HepG2 (cell line): ENCODE measurements at regions not wholly inside any gene's neighbourhood (a gene's known extent, or its start where the extent isn't known, plus 50 kb on each side); places are given as distances from the start of the nearest gene placed in this dataset.

Source experiments
- ATAC-seq: fragments of 200-7000 bp; cut with Tn5 transposase; 3 replicates; pipeline ENCODE4 v1.9.1; 2020; ENCODE audit warnings: mild to moderate bottlenecking, moderate library complexity
- BruUV-seq: library from RNA; stranded (reverse); fragments of 400-500 nt; replicated peaks from 2 replicates; lab custom pipeline; 2021; lab: Mats Ljungman, UMichigan
- CTCF ChIA-PET: fragments of 300-600 bp; formaldehyde crosslinking; extraction: SDS; loops from one replicate; lab custom pipeline; 2021; ENCODE audit warnings: low total read pairs, inconsistent platforms, low intra/inter-chr PET ratio; lab: Yijun Ruan, JAX
- POLR2A ChIA-PET: fragments of 350-600 bp; sonication (Branson Sonifier 250); formaldehyde crosslinking; loops from one replicate; lab custom pipeline; 2020; ENCODE audit warnings: antibody characterized with exemption, inconsistent platforms; lab: Yijun Ruan, JAX
- DNase-seq: peaks from one replicate; pipeline ENCODE4 v3.0.0-alpha.2; 2015; ENCODE audit warnings: low spot score
- FAIRE-seq: peaks from 3 replicates; lab custom pipeline; 2011; peaks lifted over from hg19 to GRCh38; lab: Jason Lieb, UNC
- H2AFZ ChIP-seq: one replicate; pipeline ENCODE4 v1.6.1; 2011; ENCODE audit warnings: low read length, inconsistent platforms
- H3K27ac ChIP-seq: fragments of 300-600 bp; 3 replicates; pipeline ENCODE4 v1.8.0; 2011; ENCODE audit warnings: mixed run types, mild to moderate bottlenecking, mixed read lengths, low read length, inconsistent platforms; ENCODE audit not compliant: insufficient read depth; ENCODE audit errors: extremely low read length
- H3K27me3 ChIP-seq, 2 experiments: fragments of 200-600 bp in 1 of 2; 2 replicates in 1 of 2; 3 replicates in 1 of 2; pipeline versions ENCODE4 v1.6.0 to v1.8.0; 2011; ENCODE audit warnings: low read length in 2 of 2, mild to moderate bottlenecking in 2 of 2, moderate library complexity in 2 of 2, inconsistent platforms in 1 of 2; ENCODE audit not compliant: insufficient read depth in 2 of 2, control insufficient read depth in 1 of 2
- H3K36me3 ChIP-seq, 2 experiments: fragments of 200-600 bp in 1 of 2; replicated peaks in 1 of 2; 2 replicates in 1 of 2; 3 replicates in 1 of 2; pipeline versions ENCODE4 v1.5.1 to v1.8.0; 2011; ENCODE audit warnings: low read length in 2 of 2, inconsistent platforms in 1 of 2; ENCODE audit not compliant: insufficient read depth in 2 of 2, control insufficient read depth in 1 of 2
- H3K4me1 ChIP-seq: 2 replicates; pipeline ENCODE4 v1.5.1; 2012; ENCODE audit warnings: low read length, inconsistent platforms; ENCODE audit not compliant: insufficient read depth
- H3K4me2 ChIP-seq: 2 replicates; pipeline ENCODE4 v1.6.0; 2011; ENCODE audit warnings: low read depth, low read length, inconsistent platforms
- H3K4me3 ChIP-seq, 3 experiments: fragments of 200-600 bp in 1 of 3; sonication (generic), shearing (Covaris generic) in 1 of 3; replicated peaks in 1 of 3; 2 replicates each; pipeline ENCODE4 v1.5.1; 2011 to 2016; ENCODE audit warnings: low read length in 3 of 3, inconsistent platforms in 2 of 3, low read depth in 2 of 3, mild to moderate bottlenecking in 2 of 3, control low read depth in 1 of 3, mixed read lengths in 1 of 3; ENCODE audit not compliant: insufficient read depth in 1 of 3
- H3K79me2 ChIP-seq: one replicate; pipeline ENCODE4 v1.6.1; 2011; ENCODE audit warnings: low read length, inconsistent platforms; ENCODE audit not compliant: insufficient read depth
- H3K9ac ChIP-seq: 2 replicates; pipeline ENCODE4 v1.6.0; 2011; ENCODE audit warnings: mild to moderate bottlenecking, low read depth, low read length, inconsistent platforms; ENCODE audit not compliant: insufficient read depth
- H3K9me3 ChIP-seq: 2 replicates; pipeline ENCODE4 v1.5.1; 2012; ENCODE audit warnings: mild to moderate bottlenecking, low read length
- H4K20me1 ChIP-seq: 2 replicates; pipeline ENCODE4 v1.6.0; 2011; ENCODE audit warnings: inconsistent platforms, mild to moderate bottlenecking, low read length, moderate library complexity; ENCODE audit not compliant: insufficient read depth
- HCFC1 ChIP-seq: fragments of 150-350 bp; IDR thresholded peaks from 2 replicates; pipeline ENCODE4 v1.6.1; 2014; ENCODE audit warnings: low read depth, low read length
- HDAC2 ChIP-seq: sonication (generic); formaldehyde crosslinking; IDR thresholded peaks from 2 replicates; pipeline ENCODE4 v1.4.0; 2020; ENCODE audit warnings: missing genetic modification reagents
- MED1 ChIP-seq: sonication (generic); formaldehyde crosslinking; IDR thresholded peaks from 2 replicates; pipeline ENCODE4 v1.4.0; 2020; ENCODE audit warnings: missing genetic modification reagents
- NR2C2 ChIP-seq: sonication (generic); formaldehyde crosslinking; IDR thresholded peaks from 2 replicates; pipeline ENCODE4 v1.4.0; 2020; ENCODE audit warnings: missing genetic modification reagents, mild to moderate bottlenecking, moderate library complexity, borderline replicate concordance
- PCBP1 ChIP-seq: fragments of 200-400 bp; formaldehyde crosslinking; IDR thresholded peaks from 2 replicates; pipeline ENCODE4 v1.6.1; 2017; ENCODE audit warnings: mild to moderate bottlenecking, low read depth, low read length, borderline replicate concordance
- SIN3B ChIP-seq: fragments of 150-350 bp; IDR thresholded peaks from 2 replicates; pipeline ENCODE4 v1.6.1; 2014; ENCODE audit warnings: low read length
- SMAD3 ChIP-seq: sonication (generic); formaldehyde crosslinking; IDR thresholded peaks from 2 replicates; pipeline ENCODE4 v1.4.0; 2020; ENCODE audit warnings: missing genetic modification reagents
- SP140L ChIP-seq: sonication (generic); formaldehyde crosslinking; IDR thresholded peaks from 2 replicates; pipeline ENCODE4 v1.4.0; 2020; ENCODE audit warnings: missing genetic modification reagents, borderline replicate concordance
- THYN1 ChIP-seq: sonication (generic); formaldehyde crosslinking; IDR thresholded peaks from 2 replicates; pipeline ENCODE4 v1.8.1; 2023; ENCODE audit warnings: low read depth, mild to moderate bottlenecking, moderate library complexity, missing genetic modification reagents, borderline replicate concordance
- ZBTB7A ChIP-seq: sonication (generic); formaldehyde crosslinking; IDR thresholded peaks from 2 replicates; pipeline ENCODE4 v1.8.0; 2022; ENCODE audit warnings: mild to moderate bottlenecking, missing genetic modification reagents
- ZIK1 ChIP-seq: sonication (generic); formaldehyde crosslinking; IDR thresholded peaks from 2 replicates; pipeline ENCODE4 v1.5.0; 2020; ENCODE audit warnings: mild to moderate bottlenecking, low read depth, missing genetic modification reagents, borderline replicate concordance
- ZNF776 ChIP-seq: sonication (generic); formaldehyde crosslinking; IDR thresholded peaks from 2 replicates; pipeline ENCODE4 v1.4.0; 2020; ENCODE audit warnings: mild to moderate bottlenecking, missing genetic modification reagents
- WGBS: methylation state at CpG from one replicate; pipeline ENCODE4 v1.1.6; 2017; ENCODE audit warnings: low lambda C conversion rate; 5-methylcytosine and 5-hydroxymethylcytosine counted together
- in situ Hi-C: cut with HindIII; loops from 2 replicates; pipeline ENCODE4 v1.10.0; 2017; ENCODE audit warnings: low pct_unique_long_range_greater_than_20kb; ENCODE audit not compliant: extremely low pct_ligation_motif_present
- intact Hi-C: fragments of 100-400 bp; cut with micrococcal nuclease; formaldehyde crosslinking; loops from one replicate; pipeline ENCODE4 v1.10.0; 2022; ENCODE audit not compliant: unreplicated experiment
- TF ChIP-seq, protein P1 (sequence below): sonication (generic); formaldehyde crosslinking; IDR thresholded peaks from 2 replicates; pipeline ENCODE4 v1.5.0; 2020; ENCODE audit warnings: missing genetic modification reagents
- TF ChIP-seq, protein P2 (sequence below): sonication (generic); formaldehyde crosslinking; IDR thresholded peaks from 2 replicates; pipeline ENCODE4 v1.8.1; 2023; ENCODE audit warnings: mild to moderate bottlenecking, missing genetic modification reagents

DNA sequence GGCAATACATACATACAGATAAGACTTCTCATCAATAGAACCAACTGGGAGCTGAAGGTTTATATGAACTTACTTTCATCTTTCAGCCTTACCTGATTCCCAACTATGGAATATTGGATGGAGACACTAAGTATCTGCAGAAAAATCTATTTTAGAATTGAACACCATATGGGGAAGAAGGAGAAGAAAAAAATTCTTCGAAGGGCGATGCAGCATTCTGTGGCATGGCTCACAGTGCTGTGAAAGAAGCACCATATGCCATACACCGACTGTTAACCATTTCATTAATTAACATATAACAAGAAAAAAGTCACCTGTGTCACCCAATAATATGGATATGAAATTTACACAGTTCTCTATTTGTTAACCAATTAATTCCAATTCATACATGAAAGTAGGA lies 1374.4 kb upstream of the MAP3K7 start:
- H3K9ac ChIP-seq = no peak overlapping the region
- TF ChIP-seq HCFC1 = no peak
- TF ChIP-seq SMAD3 (CRISPR knock-in tag) = no peak
- no peak for TF ChIP-seq SP140L (CRISPR knock-in tag)
- no peak for TF ChIP-seq SIN3B
- no peak for TF ChIP-seq HDAC2
- TF ChIP-seq, protein P1, sequence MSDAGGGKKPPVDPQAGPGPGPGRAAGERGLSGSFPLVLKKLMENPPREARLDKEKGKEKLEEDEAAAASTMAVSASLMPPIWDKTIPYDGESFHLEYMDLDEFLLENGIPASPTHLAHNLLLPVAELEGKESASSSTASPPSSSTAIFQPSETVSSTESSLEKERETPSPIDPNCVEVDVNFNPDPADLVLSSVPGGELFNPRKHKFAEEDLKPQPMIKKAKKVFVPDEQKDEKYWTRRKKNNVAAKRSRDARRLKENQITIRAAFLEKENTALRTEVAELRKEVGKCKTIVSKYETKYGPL (CRISPR knock-in tag) = no peak
- TF ChIP-seq PCBP1 = no peak
- no peak for TF ChIP-seq MED1 (CRISPR knock-in tag)
- TF ChIP-seq ZBTB7A = no peak
- no peak for TF ChIP-seq ZIK1 (CRISPR knock-in tag)
- TF ChIP-seq NR2C2 (CRISPR knock-in tag) = no peak
- no peak for TF ChIP-seq ZNF776
- no peak for TF ChIP-seq THYN1 (CRISPR knock-in tag)
- TF ChIP-seq, protein P2, sequence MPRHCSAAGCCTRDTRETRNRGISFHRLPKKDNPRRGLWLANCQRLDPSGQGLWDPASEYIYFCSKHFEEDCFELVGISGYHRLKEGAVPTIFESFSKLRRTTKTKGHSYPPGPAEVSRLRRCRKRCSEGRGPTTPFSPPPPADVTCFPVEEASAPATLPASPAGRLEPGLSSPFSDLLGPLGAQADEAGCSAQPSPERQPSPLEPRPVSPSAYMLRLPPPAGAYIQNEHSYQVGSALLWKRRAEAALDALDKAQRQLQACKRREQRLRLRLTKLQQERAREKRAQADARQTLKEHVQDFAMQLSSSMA (CRISPR knock-in tag) = no peak
- ATAC-seq (no peak), FAIRE-seq (no peak), DNase-seq (no peak)
- BruUV-seq = no TSS peak
- WGBS = 5% methylated on average over 3 of the region's 3 CpGs
- H4K20me1 ChIP-seq = no peaks in the 10 kb centered on the region
- no peaks in the 10 kb centered on the region; a peak in 1 of 5 replicates for H3K27me3 ChIP-seq
- H3K9me3 ChIP-seq = peaks cover 54% of the 10 kb centered on the region
- no peak overlapping the region for H3K4me2 ChIP-seq
- in situ Hi-C loops (no loop called here), intact Hi-C loops (no loop called here)
- H3K27ac ChIP-seq = no peak overlapping the region
- H3K36me3 ChIP-seq = no peaks in the 10 kb centered on the region
- H2AFZ ChIP-seq = no peak overlapping the region
- no peak overlapping the region for H3K4me3 ChIP-seq
- ChIA-PET POLR2A (no interaction called here), CTCF (no interaction called here)
- H3K4me1 ChIP-seq = no peaks in the 10 kb centered on the region
- H3K79me2 ChIP-seq = no peaks in the 10 kb centered on the region
